OCI-LY7 (cell line): ENCODE measurements at regions not wholly inside any gene's neighbourhood (a gene's known extent, or its start where the extent isn't known, plus 50 kb on each side); places are given as distances from the start of the nearest gene placed in this dataset.

Source experiments
- BruUV-seq: library from RNA; stranded (reverse); fragments of 400-500 nt; replicated peaks from 2 replicates; lab custom pipeline; 2021; lab: Mats Ljungman, UMichigan
- CTCF ChIA-PET: fragments of 300-600 bp; sonication (Branson Sonifier 250); formaldehyde crosslinking; loops from one replicate; lab custom pipeline; 2022; ENCODE audit warnings: antibody characterized with exemption; ENCODE audit not compliant: unreplicated experiment; lab: Charles Lee
- POLR2A ChIA-PET: fragments of 300-600 bp; sonication (Branson Sonifier 250); formaldehyde crosslinking; loops from one replicate; lab custom pipeline; 2022; ENCODE audit warnings: antibody characterized with exemption; lab: Charles Lee
- DNase-seq: peaks from one replicate; pipeline ENCODE4 v3.0.0-alpha.2; 2015; ENCODE audit warnings: low spot score
- H2AFZ ChIP-seq: fragments of 200-600 bp; sonication (generic), shearing (Covaris generic); 2 replicates; pipeline ENCODE4 v1.6.1; 2014; ENCODE audit warnings: mild to moderate bottlenecking, antibody characterized with exemption, low read length, moderate library complexity
- H3K27ac ChIP-seq: fragments of 200-600 bp; sonication (generic); 2 replicates; pipeline ENCODE4 v1.5.1; 2014; ENCODE audit warnings: mixed run types, low read depth, mild to moderate bottlenecking, moderate library complexity, low read length, inconsistent platforms; ENCODE audit not compliant: poor library complexity, severe bottlenecking
- H3K36me3 ChIP-seq: fragments of 200-600 bp; sonication (generic); 2 replicates; pipeline ENCODE4 v1.6.1; 2014; ENCODE audit warnings: mild to moderate bottlenecking, antibody characterized with exemption, low read length, moderate library complexity, mixed read lengths; ENCODE audit not compliant: insufficient read depth
- H3K4me1 ChIP-seq: fragments of 200-600 bp; sonication (generic); 2 replicates; pipeline ENCODE4 v1.5.1; 2014; ENCODE audit warnings: mild to moderate bottlenecking, low read length; ENCODE audit not compliant: insufficient read depth, poor library complexity, severe bottlenecking
- H3K4me2 ChIP-seq: fragments of 200-600 bp; sonication (generic); 2 replicates; pipeline ENCODE4 v1.6.1; 2014; ENCODE audit warnings: mild to moderate bottlenecking, low read length
- H3K4me3 ChIP-seq: fragments of 200-600 bp; sonication (generic); 2 replicates; pipeline ENCODE4 v1.5.1; 2014; ENCODE audit warnings: mild to moderate bottlenecking, low read depth, low read length; ENCODE audit not compliant: poor library complexity, severe bottlenecking
- H3K79me2 ChIP-seq: fragments of 200-600 bp; sonication (generic); 2 replicates; pipeline ENCODE4 v1.6.1; 2016; ENCODE audit warnings: low read depth, mild to moderate bottlenecking, low read length, moderate library complexity, mixed read lengths; ENCODE audit not compliant: insufficient read depth
- H3K9me2 ChIP-seq: fragments of 200-600 bp; sonication (generic); 2 replicates; pipeline ENCODE4 v1.6.1; 2016; ENCODE audit warnings: mild to moderate bottlenecking, low read length, mixed read lengths; ENCODE audit not compliant: insufficient read depth
- H3K9me3 ChIP-seq: fragments of 200-600 bp; sonication (generic); 2 replicates; pipeline ENCODE4 v1.6.1; 2014; ENCODE audit warnings: mild to moderate bottlenecking, mixed run types, low read length, mixed read lengths
- H4K20me1 ChIP-seq: fragments of 200-600 bp; sonication (generic); 2 replicates; pipeline ENCODE4 v1.6.1; 2014; ENCODE audit warnings: mild to moderate bottlenecking, antibody characterized with exemption, low read length, moderate library complexity, mixed read lengths; ENCODE audit not compliant: insufficient read depth
- CTCF ChIP-seq: fragments of 200-600 bp; sonication (generic); conservative IDR thresholded peaks from 2 replicates; pipeline ENCODE4 v1.5.1; 2014; ENCODE audit warnings: mild to moderate bottlenecking, antibody characterized with exemption, low read length, moderate library complexity, mixed read lengths
- EZH2phosphoT487 ChIP-seq: fragments of 200-600 bp; sonication (generic); IDR thresholded peaks from 2 replicates; pipeline ENCODE4 v1.6.1; 2018; ENCODE audit warnings: low read depth, borderline replicate concordance, mild to moderate bottlenecking, mixed run types, antibody characterized with exemption, low read length, moderate library complexity, mixed read lengths
- intact Hi-C: fragments of 100-400 bp; cut with micrococcal nuclease; formaldehyde crosslinking; loops from one replicate; pipeline ENCODE4 v1.10.0; 2022; ENCODE audit not compliant: unreplicated experiment

DNA sequence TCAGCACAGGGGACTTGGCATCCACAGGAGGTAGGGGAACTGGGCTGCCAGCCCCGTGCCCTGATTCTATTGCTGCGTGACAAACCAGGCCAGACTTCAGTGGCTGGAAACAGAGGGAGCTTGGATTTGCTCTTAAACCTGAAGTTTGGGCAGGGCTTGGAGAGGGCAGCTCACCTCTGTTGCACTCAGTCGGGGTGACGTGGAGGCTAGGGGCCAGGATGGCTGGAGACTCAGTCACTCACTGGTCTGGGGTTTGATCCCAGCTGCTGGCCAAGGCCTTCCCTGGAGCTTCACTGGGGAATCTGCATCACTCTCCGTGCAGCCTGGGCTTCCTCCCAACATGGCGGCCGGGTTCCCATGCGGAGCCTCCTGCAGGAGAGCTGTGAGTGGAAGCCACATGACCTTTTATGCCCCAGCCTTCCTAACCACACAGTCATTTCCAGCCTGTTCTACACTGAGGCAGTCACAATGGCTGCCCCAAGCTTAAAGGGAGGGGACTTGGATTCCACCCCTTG lies 175.2 kb upstream of the HDAC4 start:
- no peaks in the 10 kb centered on the region for H3K9me2 ChIP-seq
- no TSS peak for BruUV-seq
- intact Hi-C loops: no loop called here
- no peaks in the 10 kb centered on the region for H3K36me3 ChIP-seq
- H3K79me2 ChIP-seq: no peaks in the 10 kb centered on the region
- no peak overlapping the region for H2AFZ ChIP-seq
- TF ChIP-seq CTCF: no peak
- no peak for TF ChIP-seq EZH2phosphoT487
- ChIA-PET CTCF (interaction anchor here (0.6 kb wide), 1 partner anchor 11 kb away, joined by 4 read pairs; no protein-coding TSS in a partner anchor), POLR2A (no interaction called here)
- no peaks in the 10 kb centered on the region for H3K4me1 ChIP-seq
- no peak for DNase-seq
- H3K9me3 ChIP-seq: no peaks in the 10 kb centered on the region
- H3K4me2 ChIP-seq: no peak overlapping the region
- no peak overlapping the region for H3K4me3 ChIP-seq
- no peaks in the 10 kb centered on the region for H4K20me1 ChIP-seq
- H3K27ac ChIP-seq: no peak overlapping the region

GRCh38 chr2:239574434-239575156 lies 173.8 kb upstream of the HDAC4 start:
- no peak overlapping the region for H3K27ac ChIP-seq
- intact Hi-C loops: no loop called here
- H2AFZ ChIP-seq: no peak overlapping the region
- H3K4me1 ChIP-seq: no peaks in the 10 kb centered on the region
- no peak for TF ChIP-seq CTCF
- TF ChIP-seq EZH2phosphoT487: no peak
- H4K20me1 ChIP-seq: no peaks in the 10 kb centered on the region
- ChIA-PET CTCF (no interaction called here), POLR2A (no interaction called here)
- H3K4me2 ChIP-seq: no peak overlapping the region
- no peaks in the 10 kb centered on the region for H3K36me3 ChIP-seq
- H3K4me3 ChIP-seq: no peak overlapping the region
- no TSS peak for BruUV-seq
- H3K9me2 ChIP-seq: no peaks in the 10 kb centered on the region
- H3K79me2 ChIP-seq: no peaks in the 10 kb centered on the region
- no peak for DNase-seq
- H3K9me3 ChIP-seq: no peaks in the 10 kb centered on the region

- Histone ChIP-seq H3K4me3 (no peak overlapping the region), H3K4me2 (no peak overlapping the region), H3K9me2 (no peaks in the 10 kb centered on the region), H3K4me1 (no peaks in the 10 kb centered on the region), H3K36me3 (no peaks in the 10 kb centered on the region), H3K9me3 (no peaks in the 10 kb centered on the region), H3K27ac (no peak overlapping the region), H3K79me2 (no peaks in the 10 kb centered on the region), H4K20me1 (no peaks in the 10 kb centered on the region), H2AFZ (no peak overlapping the region)
- intact Hi-C loops: no loop called here
- no peak for DNase-seq
- no peak for TF ChIP-seq CTCF
- TF ChIP-seq EZH2phosphoT487: no peak
- POLR2A ChIA-PET: no interaction called here
- no TSS peak for BruUV-seq
- CTCF ChIA-PET: no interaction called here
These were observed 173.2 kb upstream of the HDAC4 start for GRCh38 chr2:239574054-239574433.
